ENCODE measurements at regions not wholly inside any gene's neighbourhood (a gene's known extent, or its start where the extent isn't known, plus 50 kb on each side); places are given as distances from the start of the nearest gene placed in this dataset.

GRCh38 chr4:56129431-56129861 lies 180.7 kb downstream of the CEP135 start (continued):
- TF ChIP-seq JUN (IDR thresholded peaks at IDR 0.05; ENCODE audit: low read depth, low read length): no peak
- no peak for TF ChIP-seq SP2 (IDR thresholded peaks at IDR 0.05; ENCODE audit: low read length)
- no peak for TF ChIP-seq SRF (IDR thresholded peaks at IDR 0.05; ENCODE audit: low read depth, low read length)
- TF ChIP-seq MAX (IDR thresholded peaks at IDR 0.05): peak; percentile 21; the same call in 1 of the 2 replicates
